Mucosa of stomach (tissue), 1 donor: ENCODE measurements at regions not wholly inside any gene's neighbourhood (a gene's known extent, or its start where the extent isn't known, plus 50 kb on each side); places are given as distances from the start of the nearest gene placed in this dataset.

Experiments used
- H3K27me3 ChIP-seq: one replicate; pipeline ENCODE4 v1.7.0; 2013; ENCODE audit warnings: mild to moderate bottlenecking, low read length; ENCODE audit not compliant: control insufficient read depth, insufficient read depth
- H3K36me3 ChIP-seq: one replicate; pipeline ENCODE4 v1.7.0; 2013; ENCODE audit warnings: low read length; ENCODE audit not compliant: control insufficient read depth, insufficient read depth
- H3K4me1 ChIP-seq: one replicate; pipeline ENCODE4 v1.7.0; 2013; ENCODE audit warnings: mild to moderate bottlenecking, low read length; ENCODE audit not compliant: control insufficient read depth, insufficient read depth
- H3K4me3 ChIP-seq: one replicate; pipeline ENCODE4 v1.7.0; 2013; ENCODE audit warnings: low read length
- H3K9ac ChIP-seq: one replicate; pipeline ENCODE4 v1.7.0; 2013; ENCODE audit warnings: mild to moderate bottlenecking, low read length, moderate library complexity
- H3K9me3 ChIP-seq: one replicate; pipeline ENCODE4 v1.7.0; 2013; ENCODE audit warnings: mild to moderate bottlenecking, low read length, moderate library complexity; ENCODE audit not compliant: control insufficient read depth
- donor health status: Pancreatic carcinoma.

GRCh38 chr2:143819190-143819735 lies 690.0 kb downstream of the ARHGAP15 start:
- H3K9me3 ChIP-seq: no peaks in the 10 kb centered on the region
- no peaks in the 10 kb centered on the region for H3K27me3 ChIP-seq
- H3K36me3 ChIP-seq: no peaks in the 10 kb centered on the region
- no peak overlapping the region for H3K4me3 ChIP-seq
- no peak overlapping the region for H3K9ac ChIP-seq
- H3K4me1 ChIP-seq: no peaks in the 10 kb centered on the region
